Osteoblast (primary cell): ENCODE measurements at regions not wholly inside any gene's neighbourhood (a gene's known extent, or its start where the extent isn't known, plus 50 kb on each side); places are given as distances from the start of the nearest gene placed in this dataset.

Experiments used
- DNase-seq: peaks from one replicate; pipeline ENCODE4 v3.0.0; 2011; ENCODE audit warnings: low spot score, mixed read lengths; ENCODE audit not compliant: insufficient read length; ENCODE audit errors: missing footprints
- H2AFZ ChIP-seq: 2 replicates; pipeline ENCODE4 v1.6.0; 2011; ENCODE audit warnings: mild to moderate bottlenecking, low read length
- H3K27ac ChIP-seq: 2 replicates; pipeline ENCODE4 v1.5.1; 2011; ENCODE audit warnings: mild to moderate bottlenecking, low read depth, low read length, moderate library complexity
- H3K27me3 ChIP-seq: 2 replicates; pipeline ENCODE4 v1.6.0; 2012; ENCODE audit warnings: mild to moderate bottlenecking, control low read depth, inconsistent platforms, low read length, moderate library complexity; ENCODE audit not compliant: insufficient read depth
- H3K36me3 ChIP-seq: 2 replicates; pipeline ENCODE4 v1.5.1; 2011; ENCODE audit warnings: mild to moderate bottlenecking, low read length, control low read depth, moderate library complexity; ENCODE audit not compliant: insufficient read depth
- H3K4me1 ChIP-seq: 2 replicates; pipeline ENCODE4 v1.5.1; 2011; ENCODE audit warnings: mild to moderate bottlenecking, low read length, control low read depth, moderate library complexity; ENCODE audit not compliant: insufficient read depth
- H3K4me2 ChIP-seq: 2 replicates; pipeline ENCODE4 v1.6.0; 2011; ENCODE audit warnings: mild to moderate bottlenecking, low read length; ENCODE audit not compliant: insufficient read depth
- H3K4me3 ChIP-seq: fragments of 200-600 bp; sonication (generic); 3 replicates; pipeline ENCODE4 v1.5.1; 2012; ENCODE audit warnings: mild to moderate bottlenecking, low read length, inconsistent platforms; ENCODE audit not compliant: insufficient read depth
- H3K79me2 ChIP-seq: 2 replicates; pipeline ENCODE4 v1.6.0; 2012; ENCODE audit warnings: mild to moderate bottlenecking, low read length, control low read depth, inconsistent platforms; ENCODE audit not compliant: insufficient read depth
- H3K9me3 ChIP-seq: 2 replicates; pipeline ENCODE4 v1.5.1; 2011; ENCODE audit warnings: low read depth, low read length, control low read depth
- H4K20me1 ChIP-seq: 2 replicates; pipeline ENCODE4 v1.6.0; 2012; ENCODE audit warnings: mild to moderate bottlenecking, low read length, control low read depth; ENCODE audit not compliant: insufficient read depth
- TF ChIP-seq, protein P1 (sequence below): IDR thresholded peaks from 2 replicates; pipeline ENCODE4 v1.5.1; 2011; ENCODE audit warnings: mild to moderate bottlenecking, low read depth, low read length, moderate library complexity; ENCODE audit errors: extremely low read depth

DNA sequence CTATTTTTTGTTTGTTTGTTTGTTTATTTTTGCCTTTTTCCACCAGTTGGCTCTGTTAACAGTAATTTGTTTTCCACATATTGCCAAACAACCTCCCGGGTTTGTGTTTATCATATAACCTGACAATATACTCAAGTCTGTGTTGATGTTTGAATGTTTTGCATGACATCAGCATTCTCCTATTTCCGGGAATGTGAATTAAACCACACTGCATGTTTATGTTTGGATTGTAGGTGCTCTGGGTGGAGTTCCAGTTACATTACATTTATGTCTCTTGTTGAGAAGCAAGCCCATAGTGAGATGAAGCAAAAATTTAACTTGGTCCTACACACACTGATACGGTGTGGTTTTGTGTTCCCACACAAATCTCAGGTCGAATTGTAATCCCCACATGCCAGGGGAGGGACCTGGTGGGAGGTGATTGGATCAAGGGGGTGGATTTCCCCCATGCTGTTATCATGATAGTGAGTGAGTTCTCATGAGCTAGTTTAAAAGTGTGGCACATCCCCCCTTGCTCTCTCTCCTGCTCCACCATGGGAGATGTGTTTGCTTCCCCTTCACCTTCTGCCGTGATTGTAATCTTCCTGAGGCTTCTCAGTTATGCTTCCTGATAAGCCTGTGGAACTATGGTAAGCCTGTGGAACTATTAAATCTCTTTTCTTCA, 54.4 kb upstream of the CLNK start:
- H3K36me3 ChIP-seq = no peaks in the 10 kb centered on the region
- H3K79me2 ChIP-seq = no peaks in the 10 kb centered on the region
- H3K9me3 ChIP-seq = no peaks in the 10 kb centered on the region
- H3K4me2 ChIP-seq = no peak overlapping the region
- H4K20me1 ChIP-seq = no peaks in the 10 kb centered on the region
- peaks cover 8% of the 10 kb centered on the region for H3K4me1 ChIP-seq
- DNase-seq = no peak
- H3K27ac ChIP-seq = no peak overlapping the region
- TF ChIP-seq, protein P1, sequence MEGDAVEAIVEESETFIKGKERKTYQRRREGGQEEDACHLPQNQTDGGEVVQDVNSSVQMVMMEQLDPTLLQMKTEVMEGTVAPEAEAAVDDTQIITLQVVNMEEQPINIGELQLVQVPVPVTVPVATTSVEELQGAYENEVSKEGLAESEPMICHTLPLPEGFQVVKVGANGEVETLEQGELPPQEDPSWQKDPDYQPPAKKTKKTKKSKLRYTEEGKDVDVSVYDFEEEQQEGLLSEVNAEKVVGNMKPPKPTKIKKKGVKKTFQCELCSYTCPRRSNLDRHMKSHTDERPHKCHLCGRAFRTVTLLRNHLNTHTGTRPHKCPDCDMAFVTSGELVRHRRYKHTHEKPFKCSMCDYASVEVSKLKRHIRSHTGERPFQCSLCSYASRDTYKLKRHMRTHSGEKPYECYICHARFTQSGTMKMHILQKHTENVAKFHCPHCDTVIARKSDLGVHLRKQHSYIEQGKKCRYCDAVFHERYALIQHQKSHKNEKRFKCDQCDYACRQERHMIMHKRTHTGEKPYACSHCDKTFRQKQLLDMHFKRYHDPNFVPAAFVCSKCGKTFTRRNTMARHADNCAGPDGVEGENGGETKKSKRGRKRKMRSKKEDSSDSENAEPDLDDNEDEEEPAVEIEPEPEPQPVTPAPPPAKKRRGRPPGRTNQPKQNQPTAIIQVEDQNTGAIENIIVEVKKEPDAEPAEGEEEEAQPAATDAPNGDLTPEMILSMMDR = no peak
- no peak overlapping the region for H3K4me3 ChIP-seq
- no peaks in the 10 kb centered on the region for H3K27me3 ChIP-seq
- no peak overlapping the region for H2AFZ ChIP-seq

DNA sequence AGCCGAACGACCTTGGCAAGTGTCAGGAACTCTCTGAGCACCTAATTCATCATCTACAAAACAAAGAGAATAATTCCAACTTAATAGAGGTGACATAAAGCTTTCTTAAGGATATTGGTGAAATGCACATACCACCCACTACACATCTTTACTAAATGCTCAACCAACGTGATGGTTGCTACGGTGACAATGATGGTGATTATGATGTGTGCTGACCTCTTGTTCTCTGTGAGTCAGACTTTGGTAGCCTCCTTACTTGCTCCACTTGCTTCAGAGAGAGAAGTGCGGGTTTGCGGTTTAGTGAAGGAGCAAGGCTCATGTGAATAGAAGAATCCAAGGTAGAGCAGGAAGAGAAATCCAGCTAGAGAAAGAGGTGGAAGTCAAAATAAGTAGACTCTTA, 52.8 kb upstream of the CLNK start:
- H3K27ac ChIP-seq = no peak overlapping the region
- no peaks in the 10 kb centered on the region for H3K9me3 ChIP-seq
- H4K20me1 ChIP-seq = no peaks in the 10 kb centered on the region
- no peak overlapping the region for H3K4me2 ChIP-seq
- no peaks in the 10 kb centered on the region for H3K27me3 ChIP-seq
- no peak overlapping the region for H3K4me3 ChIP-seq
- peaks cover 8% of the 10 kb centered on the region for H3K4me1 ChIP-seq
- no peak for DNase-seq
- no peaks in the 10 kb centered on the region for H3K79me2 ChIP-seq
- H2AFZ ChIP-seq = no peak overlapping the region
- TF ChIP-seq, protein P1 = no peak
- H3K36me3 ChIP-seq = no peaks in the 10 kb centered on the region

DNA sequence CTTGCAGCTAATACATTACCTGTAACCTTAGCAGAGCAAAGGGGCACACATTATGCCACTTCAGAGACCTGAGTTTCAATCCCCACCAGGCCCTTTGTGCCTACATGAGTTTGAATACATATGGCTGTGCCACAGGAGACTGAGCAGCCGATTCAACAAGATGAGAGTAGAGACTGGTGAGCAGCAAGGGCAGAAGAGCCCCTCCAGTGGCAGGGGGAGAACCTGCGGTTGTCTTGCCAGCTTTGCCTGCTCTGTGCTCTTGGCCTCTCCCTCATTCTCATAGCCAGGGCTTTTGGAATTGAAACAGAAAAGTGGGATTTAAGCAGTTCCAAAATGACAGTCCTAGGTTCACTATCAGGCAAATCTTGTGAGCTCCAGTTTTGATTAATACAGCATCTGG, 52.3 kb upstream of the CLNK start:
- no peaks in the 10 kb centered on the region for H3K79me2 ChIP-seq
- H3K36me3 ChIP-seq = no peaks in the 10 kb centered on the region
- H4K20me1 ChIP-seq = no peaks in the 10 kb centered on the region
- TF ChIP-seq, protein P1 = no peak
- no peaks in the 10 kb centered on the region for H3K9me3 ChIP-seq
- no peak overlapping the region for H3K4me3 ChIP-seq
- no peak overlapping the region for H3K4me2 ChIP-seq
- no peak overlapping the region for H3K27ac ChIP-seq
- peaks cover 8% of the 10 kb centered on the region for H3K4me1 ChIP-seq
- H2AFZ ChIP-seq = no peak overlapping the region
- no peaks in the 10 kb centered on the region for H3K27me3 ChIP-seq
- DNase-seq = no peak

DNA sequence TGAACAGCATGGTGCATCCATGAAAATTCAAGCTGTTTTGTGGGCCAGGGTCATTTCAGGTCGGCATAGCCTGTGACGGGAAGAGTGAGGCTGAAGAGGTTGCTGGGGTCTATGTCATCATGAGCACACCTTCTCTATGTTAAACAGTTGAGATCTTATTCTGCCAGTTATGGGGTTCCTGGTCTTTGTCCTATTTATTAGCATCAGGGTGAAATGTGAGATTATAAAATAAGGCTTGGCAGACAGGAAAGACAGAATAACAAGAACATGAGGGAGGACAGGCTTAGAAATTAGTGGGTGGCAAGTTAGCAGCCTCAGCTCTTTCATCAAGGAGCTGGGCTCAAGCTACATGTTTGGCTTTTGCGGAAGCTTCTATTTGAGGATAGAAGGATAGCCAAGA, 51.7 kb upstream of the CLNK start:
- no peaks in the 10 kb centered on the region for H3K36me3 ChIP-seq
- H3K4me2 ChIP-seq = no peak overlapping the region
- no peak overlapping the region for H3K27ac ChIP-seq
- no peak overlapping the region for H3K4me3 ChIP-seq
- no peaks in the 10 kb centered on the region for H4K20me1 ChIP-seq
- DNase-seq = no peak
- H3K9me3 ChIP-seq = no peaks in the 10 kb centered on the region
- peaks cover 7% of the 10 kb centered on the region for H3K4me1 ChIP-seq
- no peak overlapping the region for H2AFZ ChIP-seq
- H3K27me3 ChIP-seq = no peaks in the 10 kb centered on the region
- TF ChIP-seq, protein P1 = no peak
- no peaks in the 10 kb centered on the region for H3K79me2 ChIP-seq
